ENCODE measurements at regions not wholly inside any gene's neighbourhood (a gene's known extent, or its start where the extent isn't known, plus 50 kb on each side); places are given as distances from the start of the nearest gene placed in this dataset.

DNA sequence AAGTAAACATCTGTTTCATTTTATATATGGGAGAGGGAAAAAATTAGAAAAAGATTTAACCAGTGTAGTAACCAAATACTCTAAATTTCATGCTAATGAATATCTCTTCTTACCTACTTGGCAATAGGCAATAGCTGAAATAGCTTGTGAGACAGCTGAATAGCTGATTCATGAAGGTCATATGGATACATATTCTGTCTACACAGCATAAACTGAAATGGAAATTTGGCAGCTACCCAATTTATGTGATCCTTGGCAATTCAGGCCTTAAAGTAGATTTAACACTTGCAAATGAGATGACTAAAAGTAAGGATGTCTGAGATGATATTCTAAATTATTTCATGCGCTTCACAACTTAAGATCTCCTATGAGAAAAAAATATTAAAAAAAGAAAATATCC is 261.2 kb upstream of the SEMA3A start:
- TF ChIP-seq, protein P1, sequence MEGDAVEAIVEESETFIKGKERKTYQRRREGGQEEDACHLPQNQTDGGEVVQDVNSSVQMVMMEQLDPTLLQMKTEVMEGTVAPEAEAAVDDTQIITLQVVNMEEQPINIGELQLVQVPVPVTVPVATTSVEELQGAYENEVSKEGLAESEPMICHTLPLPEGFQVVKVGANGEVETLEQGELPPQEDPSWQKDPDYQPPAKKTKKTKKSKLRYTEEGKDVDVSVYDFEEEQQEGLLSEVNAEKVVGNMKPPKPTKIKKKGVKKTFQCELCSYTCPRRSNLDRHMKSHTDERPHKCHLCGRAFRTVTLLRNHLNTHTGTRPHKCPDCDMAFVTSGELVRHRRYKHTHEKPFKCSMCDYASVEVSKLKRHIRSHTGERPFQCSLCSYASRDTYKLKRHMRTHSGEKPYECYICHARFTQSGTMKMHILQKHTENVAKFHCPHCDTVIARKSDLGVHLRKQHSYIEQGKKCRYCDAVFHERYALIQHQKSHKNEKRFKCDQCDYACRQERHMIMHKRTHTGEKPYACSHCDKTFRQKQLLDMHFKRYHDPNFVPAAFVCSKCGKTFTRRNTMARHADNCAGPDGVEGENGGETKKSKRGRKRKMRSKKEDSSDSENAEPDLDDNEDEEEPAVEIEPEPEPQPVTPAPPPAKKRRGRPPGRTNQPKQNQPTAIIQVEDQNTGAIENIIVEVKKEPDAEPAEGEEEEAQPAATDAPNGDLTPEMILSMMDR (IDR thresholded peaks at IDR 0.05), result no peak

DNA sequence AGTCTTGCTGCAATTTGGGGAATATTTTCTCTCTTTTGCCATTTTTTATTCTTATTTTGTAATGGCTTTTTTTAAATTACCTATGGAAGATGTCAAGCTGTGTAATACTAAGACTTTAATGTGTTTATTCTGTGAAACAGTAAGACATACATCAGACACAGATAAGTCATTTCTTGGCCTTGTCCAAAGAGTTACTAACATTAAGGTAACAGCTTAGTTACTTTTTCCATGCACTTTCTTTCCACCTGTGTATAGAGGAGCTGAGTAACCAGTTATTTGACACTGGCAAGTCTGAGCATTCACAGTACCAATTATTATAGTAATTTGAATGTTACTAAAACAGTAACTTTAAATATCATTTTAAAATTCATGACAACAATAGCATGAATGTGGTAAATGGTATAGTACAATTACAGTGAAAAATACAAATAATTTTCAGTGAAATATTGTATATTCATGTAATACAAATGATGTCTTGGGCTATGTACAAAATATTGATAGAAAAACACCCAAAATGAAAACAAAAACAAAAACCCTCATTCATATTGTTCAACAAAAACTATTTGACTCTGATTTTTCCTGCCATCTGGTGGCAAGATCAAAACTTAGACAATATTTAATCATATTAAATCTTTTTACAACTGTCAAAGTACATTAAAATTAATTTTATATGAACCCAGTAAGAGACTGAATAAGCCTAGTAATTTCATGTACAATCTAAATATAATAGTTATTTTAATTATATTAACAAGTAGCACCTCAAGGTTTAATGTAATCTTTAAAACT is 259.8 kb upstream of the SEMA3A start:
- TF ChIP-seq, protein P1 (IDR thresholded peaks at IDR 0.05), result peak; percentile 46; the same call in 1 of the 2 replicates

DNA sequence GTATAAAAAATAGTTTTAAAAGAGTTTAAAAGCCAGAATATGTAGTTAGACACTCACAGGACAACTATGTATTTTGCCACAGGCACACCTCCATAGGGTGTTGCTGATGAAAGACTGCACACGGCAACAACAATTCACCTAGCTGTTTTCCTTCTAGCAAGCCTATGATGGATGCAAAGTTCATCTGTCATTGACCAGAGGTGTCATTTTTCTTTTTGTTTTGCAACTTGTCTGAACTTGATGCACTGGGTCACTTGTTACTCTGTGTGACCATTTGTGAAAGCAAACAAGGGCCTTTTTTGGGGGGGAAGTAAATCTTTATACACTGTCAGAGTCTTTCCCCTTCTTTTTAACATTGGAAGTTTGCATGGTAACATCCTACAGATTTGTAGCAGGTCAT is 258.0 kb upstream of the SEMA3A start:
- TF ChIP-seq, protein P1 (IDR thresholded peaks at IDR 0.05), result no peak

- TF ChIP-seq, protein P1 (IDR thresholded peaks at IDR 0.05), result no peak
These were observed 256.2 kb upstream of the SEMA3A start for GRCh38 chr7:84450772-84451171.

GRCh38 chr7:84447636-84448293 is 253.2 kb upstream of the SEMA3A start:
- TF ChIP-seq, protein P1 (IDR thresholded peaks at IDR 0.05), result no peak

GRCh38 chr7:84446991-84447480 is 252.4 kb upstream of the SEMA3A start:
- TF ChIP-seq, protein P1 (IDR thresholded peaks at IDR 0.05), result no peak

DNA sequence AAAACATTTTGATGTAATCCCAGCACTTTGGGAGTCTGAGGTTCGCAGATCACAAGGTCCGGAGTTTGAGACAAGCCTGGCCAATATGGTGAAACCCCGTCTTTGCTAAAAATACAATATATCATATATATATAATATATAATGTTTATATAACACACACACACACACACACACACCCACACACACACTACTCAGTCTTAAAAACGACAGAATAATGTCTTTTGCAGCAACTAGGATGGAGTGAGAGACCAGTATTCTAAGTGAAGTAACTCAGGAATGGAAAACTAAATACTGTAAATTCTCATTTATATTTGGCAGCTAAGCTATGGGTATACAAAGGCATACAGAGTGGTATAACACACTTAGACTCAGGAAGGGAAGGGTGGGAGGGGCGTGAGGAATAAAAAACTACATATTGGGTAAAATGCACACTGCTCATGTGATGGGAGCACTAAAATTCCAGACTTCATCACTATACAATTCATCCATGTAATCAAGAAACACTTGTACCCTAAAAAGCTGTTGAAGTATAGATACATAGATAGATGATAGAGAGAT is 231.2 kb upstream of the SEMA3A start:
- TF ChIP-seq, protein P1 (IDR thresholded peaks at IDR 0.05), result no peak
